ENCODE measurements at regions not wholly inside any gene's neighbourhood (a gene's known extent, or its start where the extent isn't known, plus 50 kb on each side); places are given as distances from the start of the nearest gene placed in this dataset.
A peak's percentile ranks its signal among the peaks of the same experiment; 100 is the strongest.

GRCh38 chr6:133814797-133815196 is 74.1 kb upstream of the TCF21 start:
- TF ChIP-seq, protein P1, sequence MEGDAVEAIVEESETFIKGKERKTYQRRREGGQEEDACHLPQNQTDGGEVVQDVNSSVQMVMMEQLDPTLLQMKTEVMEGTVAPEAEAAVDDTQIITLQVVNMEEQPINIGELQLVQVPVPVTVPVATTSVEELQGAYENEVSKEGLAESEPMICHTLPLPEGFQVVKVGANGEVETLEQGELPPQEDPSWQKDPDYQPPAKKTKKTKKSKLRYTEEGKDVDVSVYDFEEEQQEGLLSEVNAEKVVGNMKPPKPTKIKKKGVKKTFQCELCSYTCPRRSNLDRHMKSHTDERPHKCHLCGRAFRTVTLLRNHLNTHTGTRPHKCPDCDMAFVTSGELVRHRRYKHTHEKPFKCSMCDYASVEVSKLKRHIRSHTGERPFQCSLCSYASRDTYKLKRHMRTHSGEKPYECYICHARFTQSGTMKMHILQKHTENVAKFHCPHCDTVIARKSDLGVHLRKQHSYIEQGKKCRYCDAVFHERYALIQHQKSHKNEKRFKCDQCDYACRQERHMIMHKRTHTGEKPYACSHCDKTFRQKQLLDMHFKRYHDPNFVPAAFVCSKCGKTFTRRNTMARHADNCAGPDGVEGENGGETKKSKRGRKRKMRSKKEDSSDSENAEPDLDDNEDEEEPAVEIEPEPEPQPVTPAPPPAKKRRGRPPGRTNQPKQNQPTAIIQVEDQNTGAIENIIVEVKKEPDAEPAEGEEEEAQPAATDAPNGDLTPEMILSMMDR (IDR thresholded peaks at IDR 0.05): no peak
- H3K36me3 ChIP-seq: no peaks in the 10 kb centered on the region
- no peak overlapping the region for H3K27ac ChIP-seq
- no peaks in the 10 kb centered on the region for H3K9me3 ChIP-seq
- no peaks in the 10 kb centered on the region for H3K27me3 ChIP-seq
- no peak overlapping the region for H3K4me3 ChIP-seq (ENCODE audit: low read depth in 1 of 2, low read length in 1 of 2)
- no peaks in the 10 kb centered on the region for H3K4me1 ChIP-seq (ENCODE audit: control insufficient read depth in 1 of 2, insufficient read depth in 1 of 2, low read depth in 1 of 2, low read length in 1 of 2)

GRCh38 chr6:133815313-133815712 is 73.6 kb upstream of the TCF21 start:
- TF ChIP-seq, protein P1 (IDR thresholded peaks at IDR 0.05): no peak

GRCh38 chr6:133816171-133816570 is 72.7 kb upstream of the TCF21 start:
- H3K4me1 ChIP-seq (ENCODE audit: control insufficient read depth in 1 of 2, insufficient read depth in 1 of 2, low read depth in 1 of 2, low read length in 1 of 2): no peaks in the 10 kb centered on the region

More at GRCh38 chr6:133815313-133815712, 73.6 kb upstream of the TCF21 start:
- Histone ChIP-seq H3K36me3 (no peaks in the 10 kb centered on the region), H3K4me3 (ENCODE audit: low read depth in 1 of 2, low read length in 1 of 2) (no peak overlapping the region), H3K4me1 (ENCODE audit: control insufficient read depth in 1 of 2, insufficient read depth in 1 of 2, low read depth in 1 of 2, low read length in 1 of 2) (no peaks in the 10 kb centered on the region), H3K9me3 (no peaks in the 10 kb centered on the region), H3K27ac (no peak overlapping the region), H3K27me3 (no peaks in the 10 kb centered on the region)

DNA sequence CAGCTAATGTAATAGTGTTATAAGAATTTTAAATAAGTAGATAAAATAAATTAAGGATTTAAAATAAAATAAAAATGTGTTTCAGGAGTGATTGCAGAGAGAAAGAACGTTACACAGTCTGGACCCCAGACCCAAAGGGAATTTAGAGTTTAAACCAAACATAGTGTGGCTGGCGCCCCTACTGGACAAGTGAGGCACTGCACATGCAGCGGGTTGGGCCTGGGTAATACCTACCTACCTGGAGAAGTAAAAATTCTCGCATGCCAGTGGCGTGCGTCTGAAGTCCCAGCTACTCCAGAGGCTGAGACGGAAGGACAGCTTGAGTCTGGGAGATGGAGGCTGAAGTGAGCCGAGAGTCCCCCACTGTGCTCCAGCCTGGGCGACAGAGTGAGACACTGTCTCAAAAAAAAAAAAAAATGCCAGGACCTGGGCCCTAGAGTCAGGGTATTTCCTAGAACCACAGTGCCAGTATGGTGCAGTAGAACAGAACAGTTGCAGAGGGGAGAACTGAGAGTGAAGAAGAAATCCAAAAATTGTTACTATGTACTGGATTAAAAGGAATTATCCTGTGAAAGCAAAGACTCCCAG is 71.4 kb upstream of the TCF21 start:
- Histone ChIP-seq H3K9me3 (no peaks in the 10 kb centered on the region), H3K4me1 (ENCODE audit: control insufficient read depth in 1 of 2, insufficient read depth in 1 of 2, low read depth in 1 of 2, low read length in 1 of 2) (no peaks in the 10 kb centered on the region), H3K27me3 (no peaks in the 10 kb centered on the region), H3K27ac (no peak overlapping the region), H3K4me3 (ENCODE audit: low read depth in 1 of 2, low read length in 1 of 2) (no peak overlapping the region), H3K36me3 (no peaks in the 10 kb centered on the region)
- TF ChIP-seq, protein P1 (IDR thresholded peaks at IDR 0.05): peak; percentile 53

More at GRCh38 chr6:133816171-133816570, 72.7 kb upstream of the TCF21 start:
- H3K36me3 ChIP-seq: no peaks in the 10 kb centered on the region
- TF ChIP-seq, protein P1 (IDR thresholded peaks at IDR 0.05): no peak
- H3K27me3 ChIP-seq: no peaks in the 10 kb centered on the region
- no peak overlapping the region for H3K27ac ChIP-seq
- H3K9me3 ChIP-seq: no peaks in the 10 kb centered on the region
- H3K4me3 ChIP-seq (ENCODE audit: low read depth in 1 of 2, low read length in 1 of 2): no peak overlapping the region

GRCh38 chr6:133818320-133818719 is 70.6 kb upstream of the TCF21 start:
- H3K4me1 ChIP-seq (ENCODE audit: control insufficient read depth in 1 of 2, insufficient read depth in 1 of 2, low read depth in 1 of 2, low read length in 1 of 2): no peaks in the 10 kb centered on the region
- H3K36me3 ChIP-seq: no peaks in the 10 kb centered on the region
- no peaks in the 10 kb centered on the region for H3K27me3 ChIP-seq
- no peak overlapping the region for H3K27ac ChIP-seq
- TF ChIP-seq, protein P1 (IDR thresholded peaks at IDR 0.05): no peak
- no peaks in the 10 kb centered on the region for H3K9me3 ChIP-seq
- H3K4me3 ChIP-seq (ENCODE audit: low read depth in 1 of 2, low read length in 1 of 2): no peak overlapping the region
